PFSK-1 (cell line): ENCODE measurements at regions not wholly inside any gene's neighbourhood (a gene's known extent, or its start where the extent isn't known, plus 50 kb on each side); places are given as distances from the start of the nearest gene placed in this dataset.

Source experiments
- FOXP2 ChIP-seq: optimal IDR thresholded peaks from 2 replicates; pipeline ENCODE3; 2011; ENCODE audit warnings: borderline replicate concordance, control low read depth, inconsistent platforms; ENCODE audit not compliant: insufficient read depth; ENCODE audit errors: extremely low read length, extremely low read depth
- POLR2AphosphoS5 ChIP-seq: IDR thresholded peaks from 2 replicates; pipeline ENCODE4 v1.6.1; 2012; ENCODE audit warnings: low read depth, mild to moderate bottlenecking, control low read depth, low read length, moderate library complexity
- REST ChIP-seq, 2 experiments: IDR thresholded peaks; 2 replicates each; pipeline versions ENCODE4 v1.6.1 to v1.8.0; 2011 to 2012; ENCODE audit warnings: low read depth in 2 of 2, low read length in 2 of 2, control low read depth in 1 of 2, inconsistent platforms in 1 of 2, mild to moderate bottlenecking in 1 of 2, moderate library complexity in 1 of 2; ENCODE audit not compliant: insufficient read depth in 1 of 2
- SIN3A ChIP-seq: IDR thresholded peaks from 2 replicates; pipeline ENCODE4 v1.6.1; 2012; ENCODE audit warnings: mild to moderate bottlenecking, low read length, moderate library complexity, borderline replicate concordance; ENCODE audit not compliant: insufficient read depth
- TAF1 ChIP-seq: IDR thresholded peaks from 2 replicates; pipeline ENCODE4 v1.6.1; 2012; ENCODE audit warnings: low read length, control low read depth, borderline replicate concordance; ENCODE audit not compliant: insufficient read depth

GRCh38 chr4:123825596-123826291, 429.1 kb downstream of the SPRY1 start:
- TF ChIP-seq REST (IDR thresholded peaks at IDR 0.05; ENCODE audit: insufficient read depth in 1 of 2, low read depth in 2 of 2, low read length in 2 of 2) = no peak
- no peak for TF ChIP-seq FOXP2
- TF ChIP-seq SIN3A = no peak
- no peak for TF ChIP-seq POLR2AphosphoS5
- no peak for TF ChIP-seq TAF1
